NB4 (cell line): ENCODE measurements at regions not wholly inside any gene's neighbourhood (a gene's known extent, or its start where the extent isn't known, plus 50 kb on each side); places are given as distances from the start of the nearest gene placed in this dataset.

Experiments used
- MYC ChIP-seq: IDR thresholded peaks from 2 replicates; pipeline ENCODE4 v1.6.1; 2011; ENCODE audit warnings: low read depth, low read length
- POLR2A ChIP-seq: IDR thresholded peaks from 2 replicates; pipeline ENCODE4 v1.6.1; 2011; ENCODE audit warnings: mild to moderate bottlenecking; ENCODE audit not compliant: insufficient read length; ENCODE audit errors: extremely low read depth
- TF ChIP-seq, protein P1 (sequence below): IDR thresholded peaks from one replicate; pipeline ENCODE4 v1.5.1; 2012; ENCODE audit warnings: low read depth, low read length
- TF ChIP-seq, protein P2 (sequence below): IDR thresholded peaks from 2 replicates; pipeline ENCODE4 v1.6.1; 2011; ENCODE audit warnings: low read depth, low read length

DNA sequence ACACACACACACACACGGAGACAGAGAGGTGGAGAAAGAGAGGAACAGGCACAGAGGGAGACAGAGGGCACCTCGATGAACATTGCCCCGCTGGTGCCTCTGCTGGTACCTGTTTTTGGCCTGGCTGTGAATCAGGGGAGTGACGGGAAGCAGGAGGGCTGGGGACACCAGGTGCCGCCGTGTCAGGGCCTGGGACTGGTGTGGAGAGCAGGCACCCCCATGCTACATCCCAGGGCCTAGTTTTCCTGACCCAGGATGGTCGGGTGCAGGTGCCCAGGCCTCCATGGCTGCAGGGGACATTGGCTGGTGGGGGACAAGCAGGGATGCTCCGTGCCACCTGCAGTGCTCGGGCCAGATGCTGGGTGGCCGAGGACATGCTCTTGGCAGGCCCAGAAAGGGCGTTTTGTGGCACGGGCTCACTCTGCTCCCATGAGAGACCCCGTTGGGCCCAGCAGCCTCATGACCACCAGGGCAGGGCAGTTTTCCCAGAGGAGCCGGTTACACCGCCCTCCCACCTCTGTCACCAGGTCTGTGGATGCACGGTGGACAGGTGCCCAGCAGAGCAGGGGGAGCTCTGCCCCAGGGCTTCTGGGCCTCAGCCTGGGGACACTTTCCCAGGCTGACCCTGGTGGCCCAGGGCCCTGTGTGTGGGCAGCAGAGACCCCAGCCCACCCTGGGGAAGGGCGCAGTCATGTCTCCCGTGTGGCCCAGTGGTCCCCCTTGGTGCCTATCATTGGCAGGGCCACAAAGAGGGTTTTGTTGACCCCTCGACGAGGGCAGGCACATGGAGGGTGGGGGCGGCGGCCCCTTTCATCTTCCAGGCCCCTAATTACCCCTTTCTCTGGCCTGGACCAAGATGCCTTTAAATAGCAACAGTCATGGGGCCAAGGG, 207.5 kb upstream of the RTL1 start:
- TF ChIP-seq, protein P1, sequence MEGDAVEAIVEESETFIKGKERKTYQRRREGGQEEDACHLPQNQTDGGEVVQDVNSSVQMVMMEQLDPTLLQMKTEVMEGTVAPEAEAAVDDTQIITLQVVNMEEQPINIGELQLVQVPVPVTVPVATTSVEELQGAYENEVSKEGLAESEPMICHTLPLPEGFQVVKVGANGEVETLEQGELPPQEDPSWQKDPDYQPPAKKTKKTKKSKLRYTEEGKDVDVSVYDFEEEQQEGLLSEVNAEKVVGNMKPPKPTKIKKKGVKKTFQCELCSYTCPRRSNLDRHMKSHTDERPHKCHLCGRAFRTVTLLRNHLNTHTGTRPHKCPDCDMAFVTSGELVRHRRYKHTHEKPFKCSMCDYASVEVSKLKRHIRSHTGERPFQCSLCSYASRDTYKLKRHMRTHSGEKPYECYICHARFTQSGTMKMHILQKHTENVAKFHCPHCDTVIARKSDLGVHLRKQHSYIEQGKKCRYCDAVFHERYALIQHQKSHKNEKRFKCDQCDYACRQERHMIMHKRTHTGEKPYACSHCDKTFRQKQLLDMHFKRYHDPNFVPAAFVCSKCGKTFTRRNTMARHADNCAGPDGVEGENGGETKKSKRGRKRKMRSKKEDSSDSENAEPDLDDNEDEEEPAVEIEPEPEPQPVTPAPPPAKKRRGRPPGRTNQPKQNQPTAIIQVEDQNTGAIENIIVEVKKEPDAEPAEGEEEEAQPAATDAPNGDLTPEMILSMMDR = no peak
- TF ChIP-seq POLR2A (no peak), MYC (no peak)
- TF ChIP-seq, protein P2, sequence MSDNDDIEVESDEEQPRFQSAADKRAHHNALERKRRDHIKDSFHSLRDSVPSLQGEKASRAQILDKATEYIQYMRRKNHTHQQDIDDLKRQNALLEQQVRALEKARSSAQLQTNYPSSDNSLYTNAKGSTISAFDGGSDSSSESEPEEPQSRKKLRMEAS = no peak
